Heart right ventricle (tissue), 16 donors: ENCODE measurements at regions not wholly inside any gene's neighbourhood (a gene's known extent, or its start where the extent isn't known, plus 50 kb on each side); places are given as distances from the start of the nearest gene placed in this dataset.
A peak's percentile ranks its signal among the peaks of the same experiment; 100 is the strongest.
"Not testable (repeated sequence)": the region's sequence is repeated elsewhere in the genome, so short reads cannot be mapped to it uniquely, and the experiment has no call there.

Experiments used
- ATAC-seq, 8 donors: fragments of 200-7000 bp; cut with Tn5 transposase; one replicate each; pipeline ENCODE4 v1.9.1; 2020; ENCODE audit warnings: mild to moderate bottlenecking in 8 of 8, moderate library complexity in 8 of 8, moderate number of reproducible peaks in 1 of 8
- DNase-seq, 2 donors: peaks; one replicate each; pipeline ENCODE4 v3.0.0-alpha.2; 2020
- H3K27ac ChIP-seq, 10 donors: fragments of 200-600 bp; sonication (generic) in 2 of 10; one replicate each; pipeline versions ENCODE4 v1.5.0 to v1.8.0; 2020 to 2022; ENCODE audit warnings: mild to moderate bottlenecking in 3 of 10
- H3K27me3 ChIP-seq, 7 donors: fragments of 200-600 bp; one replicate each; pipeline ENCODE4 v1.8.0; 2021 to 2022; ENCODE audit warnings: mild to moderate bottlenecking in 2 of 7
- H3K36me3 ChIP-seq, 9 donors: fragments of 200-600 bp; sonication (generic) in 1 of 9; one replicate each; pipeline versions ENCODE4 v1.5.0 to v1.8.0; 2020 to 2022; ENCODE audit warnings: mild to moderate bottlenecking in 2 of 9
- H3K4me1 ChIP-seq, 9 donors: fragments of 200-600 bp; sonication (generic) in 1 of 9; one replicate each; pipeline versions ENCODE4 v1.5.0 to v1.8.0; 2020 to 2022; ENCODE audit warnings: mild to moderate bottlenecking in 4 of 9
- H3K4me3 ChIP-seq, 10 donors: fragments of 200-600 bp; sonication (generic) in 2 of 10; one replicate each; pipeline versions ENCODE4 v1.5.0 to v1.8.0; 2020 to 2022; ENCODE audit warnings: mild to moderate bottlenecking in 7 of 10, moderate library complexity in 2 of 10
- H3K9me3 ChIP-seq, 11 donors: fragments of 200-600 bp in 10 of 11; sonication (generic) in 2 of 11; one replicate each; pipeline versions ENCODE4 v1.5.0 to v1.8.0; 2013 to 2022; ENCODE audit warnings: mild to moderate bottlenecking in 2 of 11, control low read depth in 1 of 11, moderate library complexity in 1 of 11
- CTCF ChIP-seq, 9 donors: fragments of 200-600 bp; sonication (generic) in 2 of 9; IDR thresholded peaks; one replicate each; pipeline versions ENCODE4 v1.5.0 to v1.8.0; 2021 to 2022; ENCODE audit warnings: antibody characterized with exemption in 9 of 9, mild to moderate bottlenecking in 5 of 9, moderate library complexity in 1 of 9
- WGBS, 2 donors: extraction: QIAGEN DNeasy Blood & Tissue Kit; methylation state at CpG; one replicate each; pipeline ENCODE4 v1.1.7; 2013; ENCODE audit warnings: inconsistent platforms in 1 of 2; 5-methylcytosine and 5-hydroxymethylcytosine counted together
- intact Hi-C, 10 donors: fragments of 100-400 bp; cut with DNase I; formaldehyde crosslinking; loops; one replicate each; pipeline versions ENCODE4 v1.11.1 to v1.14.2; 2022
- donor health status: Arrhythmogenic right ventricular cardiomyopathy.
- donor health status: ischemic (EF 13 %, LVEDD 7.1; RV severe dilation, severe dysfunction).
- donor health status: healthy with polysubstance abuse.
- donor health status: DM: no; HTN: yes; CAD: no.
- donor health status: DM: no; HTN: no; CAD: no.
- donor health status: ischemic (EF 25% LVEDD 6.9; RV normal size, moderate dysfunction).
- donor health status: ischemic (EF 25% LVEDD 5.7; RV mildly dilated, moderate dysfunction).
- donor health status: healthy.
- donor health status: DM: yes; HTN: yes; CAD: no.
- donor health status: Ischemic cardiomyopathy.
- donor health status: ischemic (EF 35%, LVEDD 5.7; RV mildly dilated, moderate dysfunction).
- donor health status: nonischemic (EF 11% LVEDD 7.7; RV severe dilation, severe dysfunction).
- donor health status: DM: yes; HTN: yes; CAD: no.
- donor health status: PGD.
- donor health status: ischemic (EF 29% LVEDD 5.4; RV normal size, mild dysfunction).
- donor health status: nonischemic (EF 23%, LVEDD 6.1; RV moderate dilation, normal function).

DNA sequence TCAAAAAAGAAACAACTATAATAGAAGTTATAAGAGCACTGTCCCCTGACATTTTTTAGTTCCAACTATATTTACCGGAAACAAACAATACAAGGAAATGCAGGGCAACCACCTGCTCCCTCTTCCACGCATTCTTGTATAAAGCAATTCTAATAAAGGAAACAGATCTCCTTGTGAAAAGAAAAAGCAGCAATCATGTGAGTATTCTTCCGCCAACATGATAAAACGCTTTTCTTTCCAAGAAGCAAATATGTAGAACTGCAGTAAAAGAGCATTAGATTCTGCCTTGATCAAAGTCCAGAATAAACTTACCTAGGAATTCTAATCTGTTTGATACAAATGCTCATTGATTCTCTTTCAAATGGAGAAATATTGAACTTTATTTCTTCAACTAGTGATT is 230.3 kb downstream of the CNTN3 start:
- H3K27me3 ChIP-seq = no peaks in the 10 kb centered on the region
- H3K4me3 ChIP-seq = no peak overlapping the region
- no peaks in the 10 kb centered on the region for H3K36me3 ChIP-seq
- WGBS, 2 donors = 67 to 72% methylated on average over 4 of the region's 4 CpGs
- intact Hi-C loops = no loop called here
- no peak overlapping the region for H3K27ac ChIP-seq
- no peak for TF ChIP-seq CTCF (IDR thresholded peaks at IDR 0.05)
- no peak for ATAC-seq
- DNase-seq = no peak
- no peaks in the 10 kb centered on the region for H3K4me1 ChIP-seq
- H3K9me3 ChIP-seq = no peaks in the 10 kb centered on the region

DNA sequence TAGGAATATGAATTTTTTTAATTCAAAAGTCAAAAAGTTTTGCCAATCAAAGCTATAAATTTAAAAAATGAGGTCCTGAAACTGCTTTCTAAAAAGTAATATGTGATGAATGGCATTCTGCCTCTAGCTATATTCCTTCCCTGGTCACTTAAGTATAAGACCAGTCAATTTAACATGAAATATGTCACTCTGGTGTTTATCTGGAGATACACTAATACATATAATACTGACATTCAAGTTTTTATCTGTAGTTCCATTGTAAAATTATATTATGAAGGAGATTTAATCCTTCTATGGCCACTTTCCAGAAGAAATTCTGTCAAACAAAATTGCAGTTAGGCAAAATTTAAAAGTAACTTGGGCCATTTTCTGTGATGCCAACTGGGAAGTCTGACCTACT is 236.8 kb downstream of the CNTN3 start:
- no peaks in the 10 kb centered on the region for H3K4me1 ChIP-seq
- no peaks in the 10 kb centered on the region for H3K9me3 ChIP-seq
- ATAC-seq (no peak), DNase-seq (no peak)
- intact Hi-C loops = no loop called here
- no peaks in the 10 kb centered on the region for H3K36me3 ChIP-seq
- H3K27ac ChIP-seq = no peak overlapping the region
- H3K4me3 ChIP-seq = no peak overlapping the region
- TF ChIP-seq CTCF (IDR thresholded peaks at IDR 0.05) = no peak
- no peaks in the 10 kb centered on the region for H3K27me3 ChIP-seq

- H3K27me3 ChIP-seq, H3K9me3 ChIP-seq, H3K27ac ChIP-seq, DNase-seq, H3K36me3 ChIP-seq, H3K4me1 ChIP-seq, intact Hi-C loops, ATAC-seq, H3K4me3 ChIP-seq: not testable (repeated sequence)
- WGBS, 2 donors = 78 to 86% methylated on average over 2 of the region's 2 CpGs
- peak in 5 of 9 donors; percentile 17 to 36 (median 30) for TF ChIP-seq CTCF (IDR thresholded peaks at IDR 0.05)
Measured at GRCh38 chr3:74376323-74376722, 238.1 kb downstream of the CNTN3 start.

DNA sequence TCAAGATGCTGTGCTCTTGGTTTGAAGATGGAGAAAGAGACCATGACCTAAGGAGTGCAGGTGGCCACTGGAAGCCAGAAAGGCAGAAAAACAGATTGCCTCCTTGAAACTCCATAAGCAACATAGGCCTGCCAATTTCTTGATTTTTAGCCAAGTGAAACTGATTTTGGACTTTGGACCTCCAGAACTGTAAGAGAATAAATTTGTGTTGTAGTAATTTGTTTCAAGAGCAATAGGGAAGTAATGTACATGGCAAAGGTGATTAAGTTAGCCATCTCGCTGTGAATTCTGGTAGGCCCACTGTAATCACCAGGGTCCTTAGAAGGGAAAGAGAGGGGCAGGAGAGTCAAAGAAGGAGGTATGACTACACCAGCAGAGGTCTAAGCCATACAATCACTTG is 238.8 kb downstream of the CNTN3 start:
- no peak overlapping the region for H3K4me3 ChIP-seq
- no peak for DNase-seq
- ATAC-seq = no peak
- intact Hi-C loops = no loop called here
- no peaks in the 10 kb centered on the region for H3K4me1 ChIP-seq
- H3K27ac ChIP-seq = no peak overlapping the region
- WGBS, 2 donors = 82 to 97% methylated on average over 1 of the region's 1 CpG
- no peaks in the 10 kb centered on the region for H3K9me3 ChIP-seq
- no peaks in the 10 kb centered on the region for H3K36me3 ChIP-seq
- TF ChIP-seq CTCF (IDR thresholded peaks at IDR 0.05) = no peak
- H3K27me3 ChIP-seq = no peaks in the 10 kb centered on the region

- no peaks in the 10 kb centered on the region for H3K4me1 ChIP-seq
- intact Hi-C loops = no loop called here
- no peaks in the 10 kb centered on the region for H3K36me3 ChIP-seq
- WGBS, 2 donors = 84 to 89% methylated on average over 2 of the region's 2 CpGs
- H3K4me3 ChIP-seq = no peak overlapping the region
- no peak overlapping the region for H3K27ac ChIP-seq
- no peaks in the 10 kb centered on the region for H3K9me3 ChIP-seq
- TF ChIP-seq CTCF (IDR thresholded peaks at IDR 0.05) = no peak
- no peaks in the 10 kb centered on the region for H3K27me3 ChIP-seq
- ATAC-seq (no peak), DNase-seq (no peak)
Measured at GRCh38 chr3:74372743-74373142, 241.7 kb downstream of the CNTN3 start.
